Breast epithelium (tissue), 3 donors: ENCODE measurements at regions not wholly inside any gene's neighbourhood (a gene's known extent, or its start where the extent isn't known, plus 50 kb on each side); places are given as distances from the start of the nearest gene placed in this dataset.

Experiments
- CTCF ChIP-seq, 3 donors: fragments of 450-650 bp; IDR thresholded peaks; one replicate each; pipeline ENCODE4 v1.5.1; 2016 to 2017; ENCODE audit warnings: antibody characterized with exemption in 3 of 3, mild to moderate bottlenecking in 3 of 3, moderate library complexity in 3 of 3
- POLR2AphosphoS5 ChIP-seq, 3 donors: sonication (generic); formaldehyde crosslinking; IDR thresholded peaks; one replicate each; pipeline ENCODE4 v1.6.1; 2017; ENCODE audit warnings: antibody characterized with exemption in 3 of 3

GRCh38 chr7:131967216-131967730 is 410.8 kb upstream of the PODXL start:
- TF ChIP-seq CTCF (IDR thresholded peaks at IDR 0.05) (no peak), POLR2AphosphoS5 (IDR thresholded peaks at IDR 0.05) (no peak)
